HG03039 (cell line): ENCODE measurements at regions not wholly inside any gene's neighbourhood (a gene's known extent, or its start where the extent isn't known, plus 50 kb on each side); places are given as distances from the start of the nearest gene placed in this dataset.
A peak's percentile ranks its signal among the peaks of the same experiment; 100 is the strongest.

Experiments
- ATAC-seq: cut with Tn5 transposase; IDR thresholded peaks from one replicate; pipeline ENCODE4 v1.9.1; 2021; ENCODE audit warnings: mild to moderate bottlenecking, moderate library complexity; ENCODE audit not compliant: unreplicated experiment

GRCh38 chr7:16065939-16066338 is 355.4 kb downstream of the CRPPA start:
- no peak for ATAC-seq

- no peak for ATAC-seq
Measured at GRCh38 chr7:16063716-16064675, 357.3 kb downstream of the CRPPA start.

- no peak for ATAC-seq
Measured at GRCh38 chr7:16063221-16063620, 358.1 kb downstream of the CRPPA start.

GRCh38 chr7:16062269-16062668 is 359.1 kb downstream of the CRPPA start:
- no peak for ATAC-seq

GRCh38 chr7:16061630-16062029 is 359.7 kb downstream of the CRPPA start:
- ATAC-seq = no peak

- no peak for ATAC-seq
Measured at GRCh38 chr7:16061011-16061410, 360.3 kb downstream of the CRPPA start.

- ATAC-seq = no peak
Measured at GRCh38 chr7:16060502-16060901, 360.8 kb downstream of the CRPPA start.

- ATAC-seq = peak; percentile 74
Measured at GRCh38 chr7:16055263-16055976, 365.9 kb downstream of the CRPPA start.

GRCh38 chr7:16051561-16052255 is 365.2 kb upstream of the MEOX2 start:
- ATAC-seq = no peak

GRCh38 chr7:16046041-16046440 is 359.6 kb upstream of the MEOX2 start:
- ATAC-seq = no peak

GRCh38 chr7:16045296-16045695 is 358.8 kb upstream of the MEOX2 start:
- ATAC-seq = no peak

- no peak for ATAC-seq
Measured at GRCh38 chr7:16044645-16045044, 358.2 kb upstream of the MEOX2 start.

- no peak for ATAC-seq
Measured at GRCh38 chr7:16040346-16040745, 353.9 kb upstream of the MEOX2 start.

- ATAC-seq = no peak
Measured at GRCh38 chr7:16038906-16039305, 352.4 kb upstream of the MEOX2 start.

GRCh38 chr7:16035392-16035791 is 348.9 kb upstream of the MEOX2 start:
- no peak for ATAC-seq

GRCh38 chr7:16034866-16035265 is 348.4 kb upstream of the MEOX2 start:
- ATAC-seq = no peak

GRCh38 chr7:16034353-16034752 is 347.9 kb upstream of the MEOX2 start:
- no peak for ATAC-seq

GRCh38 chr7:16033233-16033632 is 346.8 kb upstream of the MEOX2 start:
- ATAC-seq = no peak

GRCh38 chr7:16028636-16029035 is 342.2 kb upstream of the MEOX2 start:
- ATAC-seq = no peak

GRCh38 chr7:16028103-16028502 is 341.6 kb upstream of the MEOX2 start:
- no peak for ATAC-seq

GRCh38 chr7:16027396-16027795 is 340.9 kb upstream of the MEOX2 start:
- no peak for ATAC-seq
